ENCODE measurements at regions not wholly inside any gene's neighbourhood (a gene's known extent, or its start where the extent isn't known, plus 50 kb on each side); places are given as distances from the start of the nearest gene placed in this dataset.

GRCh38 chr9:2285416-2286332, 270.5 kb downstream of the SMARCA2 start:
- FAIRE-seq = no peak
- H3K4me3 ChIP-seq (ENCODE audit: insufficient read depth, low read depth, low read length) = no peak overlapping the region

GRCh38 chr9:2286333-2286705, 271.2 kb downstream of the SMARCA2 start:
- H3K9me3 ChIP-seq (ENCODE audit: insufficient read depth, low read depth, low read length) = no peaks in the 10 kb centered on the region
- no peaks in the 10 kb centered on the region for H3K4me1 Mint-ChIP-seq (ENCODE audit: low read depth, unreplicated experiment)
- H3K27ac ChIP-seq (ENCODE audit: low read depth, low read length) = no peak overlapping the region
- peaks cover 15% of the 10 kb centered on the region for H3K4me1 ChIP-seq (ENCODE audit: insufficient read depth, low read length)
- H3K79me2 ChIP-seq (ENCODE audit: insufficient read depth, low read length) = no peaks in the 10 kb centered on the region
- H3K36me3 Mint-ChIP-seq (ENCODE audit: low read depth, unreplicated experiment) = peaks cover 3% of the 10 kb centered on the region
- no peak for FAIRE-seq
- no peaks in the 10 kb centered on the region for H4K20me1 ChIP-seq (ENCODE audit: insufficient read depth, low read length)
- H3K4me2 ChIP-seq (ENCODE audit: low read length) = no peak overlapping the region
- TF ChIP-seq, protein P1, sequence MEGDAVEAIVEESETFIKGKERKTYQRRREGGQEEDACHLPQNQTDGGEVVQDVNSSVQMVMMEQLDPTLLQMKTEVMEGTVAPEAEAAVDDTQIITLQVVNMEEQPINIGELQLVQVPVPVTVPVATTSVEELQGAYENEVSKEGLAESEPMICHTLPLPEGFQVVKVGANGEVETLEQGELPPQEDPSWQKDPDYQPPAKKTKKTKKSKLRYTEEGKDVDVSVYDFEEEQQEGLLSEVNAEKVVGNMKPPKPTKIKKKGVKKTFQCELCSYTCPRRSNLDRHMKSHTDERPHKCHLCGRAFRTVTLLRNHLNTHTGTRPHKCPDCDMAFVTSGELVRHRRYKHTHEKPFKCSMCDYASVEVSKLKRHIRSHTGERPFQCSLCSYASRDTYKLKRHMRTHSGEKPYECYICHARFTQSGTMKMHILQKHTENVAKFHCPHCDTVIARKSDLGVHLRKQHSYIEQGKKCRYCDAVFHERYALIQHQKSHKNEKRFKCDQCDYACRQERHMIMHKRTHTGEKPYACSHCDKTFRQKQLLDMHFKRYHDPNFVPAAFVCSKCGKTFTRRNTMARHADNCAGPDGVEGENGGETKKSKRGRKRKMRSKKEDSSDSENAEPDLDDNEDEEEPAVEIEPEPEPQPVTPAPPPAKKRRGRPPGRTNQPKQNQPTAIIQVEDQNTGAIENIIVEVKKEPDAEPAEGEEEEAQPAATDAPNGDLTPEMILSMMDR (IDR thresholded peaks at IDR 0.05; ENCODE audit: insufficient read depth, low read depth, low read length) = no peak
- no peak for TF ChIP-seq EZH2 (IDR thresholded peaks at IDR 0.05; ENCODE audit: insufficient read depth, low read length)
- H3K27ac Mint-ChIP-seq (ENCODE audit: unreplicated experiment) = no peak overlapping the region
- H2AFZ ChIP-seq (ENCODE audit: low read depth, low read length) = no peak overlapping the region
- no peak overlapping the region for H3K4me3 ChIP-seq (ENCODE audit: insufficient read depth, low read depth, low read length)
- no peak overlapping the region for H3K9ac ChIP-seq (ENCODE audit: low read length)
- no peak overlapping the region for H3K4me3 Mint-ChIP-seq (ENCODE audit: unreplicated experiment)
- H3K27me3 Mint-ChIP-seq (ENCODE audit: low read depth, unreplicated experiment) = peaks cover 6% of the 10 kb centered on the region
- no peak for DNase-seq (ENCODE audit: low read depth)
- H3K36me3 ChIP-seq (ENCODE audit: insufficient read depth, low read length) = no peaks in the 10 kb centered on the region
- peaks cover 5% of the 10 kb centered on the region for H3K9me3 Mint-ChIP-seq (ENCODE audit: unreplicated experiment)
- peaks cover 2% of the 10 kb centered on the region for H3K27me3 ChIP-seq (ENCODE audit: insufficient read depth, low read length)

More at GRCh38 chr9:2285416-2286332, 270.5 kb downstream of the SMARCA2 start:
- no peaks in the 10 kb centered on the region for H4K20me1 ChIP-seq (ENCODE audit: insufficient read depth, low read length)
- Mint-ChIP-seq H3K36me3 (ENCODE audit: low read depth, unreplicated experiment) (peaks cover 3% of the 10 kb centered on the region), H3K27ac (ENCODE audit: unreplicated experiment) (no peak overlapping the region), H3K27me3 (ENCODE audit: low read depth, unreplicated experiment) (peaks cover 6% of the 10 kb centered on the region), H3K9me3 (ENCODE audit: unreplicated experiment) (peaks cover 5% of the 10 kb centered on the region), H3K4me1 (ENCODE audit: low read depth, unreplicated experiment) (no peaks in the 10 kb centered on the region), H3K4me3 (ENCODE audit: unreplicated experiment) (no peak overlapping the region)
- no peaks in the 10 kb centered on the region for H3K79me2 ChIP-seq (ENCODE audit: insufficient read depth, low read length)
- no peaks in the 10 kb centered on the region for H3K36me3 ChIP-seq (ENCODE audit: insufficient read depth, low read length)
- no peak for DNase-seq (ENCODE audit: low read depth)
- H3K27me3 ChIP-seq (ENCODE audit: insufficient read depth, low read length) = peaks cover 2% of the 10 kb centered on the region
- peaks cover 20% of the 10 kb centered on the region for H3K4me1 ChIP-seq (ENCODE audit: insufficient read depth, low read length)
- no peak overlapping the region for H2AFZ ChIP-seq (ENCODE audit: low read depth, low read length)
- H3K9me3 ChIP-seq (ENCODE audit: insufficient read depth, low read depth, low read length) = no peaks in the 10 kb centered on the region
- TF ChIP-seq, protein P1 (IDR thresholded peaks at IDR 0.05; ENCODE audit: insufficient read depth, low read depth, low read length) = no peak
- no peak for TF ChIP-seq EZH2 (IDR thresholded peaks at IDR 0.05; ENCODE audit: insufficient read depth, low read length)
- no peak overlapping the region for H3K9ac ChIP-seq (ENCODE audit: low read length)
- no peak overlapping the region for H3K27ac ChIP-seq (ENCODE audit: low read depth, low read length)
- no peak overlapping the region for H3K4me2 ChIP-seq (ENCODE audit: low read length)

All from astrocyte (in vitro differentiated cells and primary cell).